IMR-90 (cell line): ENCODE measurements at regions not wholly inside any gene's neighbourhood (a gene's known extent, or its start where the extent isn't known, plus 50 kb on each side); places are given as distances from the start of the nearest gene placed in this dataset.

Experiments used
- ATAC-seq: fragments of 200-7000 bp; cut with Tn5 transposase; 2 replicates; pipeline ENCODE4 v1.9.1; 2020; ENCODE audit warnings: low read depth, mild to moderate bottlenecking, moderate library complexity
- BruUV-seq: library from RNA; stranded (reverse); fragments of 400-500 nt; replicated peaks from 2 replicates; lab custom pipeline; 2021; lab: Mats Ljungman, UMichigan
- CTCF ChIA-PET: fragments of 300-600 bp; formaldehyde crosslinking; extraction: SDS; loops from one replicate; lab custom pipeline; 2021; ENCODE audit warnings: antibody characterized with exemption; lab: Yijun Ruan, JAX
- POLR2A ChIA-PET: fragments of 300-600 bp; sonication (Branson Sonifier 250); formaldehyde crosslinking; loops from one replicate; lab custom pipeline; 2022; ENCODE audit warnings: antibody characterized with exemption; ENCODE audit not compliant: unreplicated experiment; lab: Charles Lee
- DNase-seq: peaks from one replicate; pipeline ENCODE4 v3.0.0; 2013
- H2AFZ ChIP-seq: replicated peaks from 2 replicates; pipeline ENCODE3; 2013; ENCODE audit warnings: low read length, mild to moderate bottlenecking; ENCODE audit not compliant: poor library complexity
- H2AK5ac ChIP-seq: 2 replicates; pipeline ENCODE4 v1.6.1; 2013; ENCODE audit warnings: low read depth, low read length, inconsistent platforms
- H2AK9ac ChIP-seq: replicated peaks from 2 replicates; pipeline ENCODE3; 2013; ENCODE audit warnings: mild to moderate bottlenecking, low read depth, low read length, moderate library complexity; ENCODE audit not compliant: poor library complexity
- H2BK120ac ChIP-seq: 2 replicates; pipeline ENCODE4 v1.6.1; 2013; ENCODE audit warnings: low read depth, low read length, inconsistent platforms
- H2BK15ac ChIP-seq: 3 replicates; pipeline ENCODE4 v1.6.1; 2013; ENCODE audit warnings: low read depth, low read length, inconsistent platforms
- H2BK20ac ChIP-seq: 2 replicates; pipeline ENCODE4 v1.6.1; 2013; ENCODE audit warnings: low read depth, mild to moderate bottlenecking, inconsistent platforms, low read length, moderate library complexity
- H2BK5ac ChIP-seq: 2 replicates; pipeline ENCODE4 v1.6.1; 2013; ENCODE audit warnings: mild to moderate bottlenecking, low read depth, low read length, inconsistent platforms; ENCODE audit not compliant: poor library complexity, severe bottlenecking
- H3K14ac ChIP-seq: replicated peaks from 2 replicates; pipeline ENCODE4 v1.6.1; 2013; ENCODE audit warnings: low read depth, low read length, inconsistent platforms
- H3K18ac ChIP-seq: 2 replicates; pipeline ENCODE4 v1.6.1; 2013; ENCODE audit warnings: low read depth, low read length, control low read depth
- H3K23ac ChIP-seq: 2 replicates; pipeline ENCODE4 v1.6.1; 2013; ENCODE audit warnings: low read depth, low read length, inconsistent platforms
- H3K27ac ChIP-seq: 2 replicates; pipeline ENCODE4 v1.5.1; 2013; ENCODE audit warnings: mild to moderate bottlenecking, control low read depth, low read length; ENCODE audit not compliant: insufficient read depth
- H3K27me3 ChIP-seq: 2 replicates; pipeline ENCODE4 v1.6.1; 2013; ENCODE audit warnings: low read length; ENCODE audit not compliant: control insufficient read depth, insufficient read depth
- H3K36me3 ChIP-seq: 2 replicates; pipeline ENCODE4 v1.6.1; 2013; ENCODE audit warnings: low read length, mixed read lengths; ENCODE audit not compliant: control insufficient read depth, insufficient read depth
- H3K4ac ChIP-seq: 2 replicates; pipeline ENCODE4 v1.6.1; 2013; ENCODE audit warnings: low read depth, low read length, inconsistent platforms
- H3K4me1 ChIP-seq: 2 replicates; pipeline ENCODE4 v1.6.1; 2013; ENCODE audit warnings: low read length, mixed read lengths; ENCODE audit not compliant: control insufficient read depth, insufficient read depth
- H3K4me2 ChIP-seq: 2 replicates; pipeline ENCODE4 v1.6.1; 2013; ENCODE audit warnings: low read depth, mild to moderate bottlenecking, control low read depth, low read length, moderate library complexity
- H3K4me3 ChIP-seq: 2 replicates; pipeline ENCODE4 v1.5.1; 2013; ENCODE audit warnings: low read depth, mild to moderate bottlenecking, control low read depth, low read length, moderate library complexity; ENCODE audit not compliant: insufficient read depth
- H3K56ac ChIP-seq: 2 replicates; pipeline ENCODE4 v1.6.1; 2013; ENCODE audit warnings: low read length, inconsistent platforms; ENCODE audit not compliant: insufficient read depth; ENCODE audit errors: extremely low read depth
- H3K79me1 ChIP-seq, 2 experiments: 2 replicates each; pipeline ENCODE4 v1.6.1; 2013; ENCODE audit warnings: low read length in 2 of 2, inconsistent platforms in 1 of 2, low read depth in 1 of 2
- H3K9ac ChIP-seq: 2 replicates; pipeline ENCODE4 v1.6.1; 2013; ENCODE audit warnings: low read depth, low read length, control low read depth
- H3K9me1 ChIP-seq: 2 replicates; pipeline ENCODE4 v1.6.1; 2013; ENCODE audit warnings: low read length, inconsistent platforms; ENCODE audit not compliant: insufficient read depth
- H3K9me3 ChIP-seq: 2 replicates; pipeline ENCODE4 v1.6.1; 2013; ENCODE audit warnings: low read length; ENCODE audit not compliant: control insufficient read depth, insufficient read depth
- H4K20me1 ChIP-seq: 2 replicates; pipeline ENCODE4 v1.6.1; 2013; ENCODE audit warnings: low read length, inconsistent platforms; ENCODE audit not compliant: insufficient read depth
- H4K5ac ChIP-seq: 2 replicates; pipeline ENCODE4 v1.6.1; 2013; ENCODE audit warnings: mild to moderate bottlenecking, low read depth, low read length, control low read depth
- H4K8ac ChIP-seq, 2 experiments: 2 replicates each; pipeline ENCODE4 v1.6.1; 2013; ENCODE audit warnings: low read depth in 2 of 2, low read length in 2 of 2, control low read depth in 1 of 2, inconsistent platforms in 1 of 2
- H4K91ac ChIP-seq: 2 replicates; pipeline ENCODE4 v1.6.1; 2013; ENCODE audit warnings: low read depth, low read length, inconsistent platforms; ENCODE audit not compliant: insufficient read depth
- CHD1 ChIP-seq: IDR thresholded peaks from 2 replicates; pipeline ENCODE4 v1.6.1; 2012; ENCODE audit warnings: low read depth, low read length, improper control_type of control experiment
- FOS ChIP-seq: fragments of 150-350 bp; IDR thresholded peaks from 2 replicates; pipeline ENCODE4 v1.6.1; 2016; ENCODE audit warnings: low read depth, low read length
- MAFK ChIP-seq: IDR thresholded peaks from 2 replicates; pipeline ENCODE4 v1.6.1; 2012; ENCODE audit warnings: low read depth, low read length, improper control_type of control experiment
- MAZ ChIP-seq: IDR thresholded peaks from 2 replicates; pipeline ENCODE4 v1.6.1; 2012; ENCODE audit warnings: low read depth, mild to moderate bottlenecking, low read length, improper control_type of control experiment, moderate library complexity, borderline replicate concordance
- NFE2L2 ChIP-seq: fragments of 150-350 bp; IDR thresholded peaks from 2 replicates; pipeline ENCODE4 v1.6.1; 2016; ENCODE audit warnings: low read depth, mild to moderate bottlenecking, low read length
- RAD21 ChIP-seq: IDR thresholded peaks from 2 replicates; pipeline ENCODE4 v1.6.1; 2012; ENCODE audit warnings: low read length, improper control_type of control experiment
- RCOR1 ChIP-seq: IDR thresholded peaks from 2 replicates; pipeline ENCODE4 v1.6.1; 2012; ENCODE audit warnings: mild to moderate bottlenecking, low read length, improper control_type of control experiment; ENCODE audit not compliant: insufficient replicate concordance
- RFX5 ChIP-seq: IDR thresholded peaks from 2 replicates; pipeline ENCODE4 v1.8.0; 2012; ENCODE audit warnings: low read depth, mild to moderate bottlenecking, low read length, moderate library complexity
- SMC3 ChIP-seq: fragments of 150-350 bp; IDR thresholded peaks from 2 replicates; pipeline ENCODE4 v1.6.1; 2016; ENCODE audit warnings: low read depth, mild to moderate bottlenecking, antibody characterized with exemption, low read length, moderate library complexity
- WGBS, 2 experiments: methylation state at CpG; one replicate each; pipeline versions ENCODE4 v1.1.5 to v1.1.7; 2013; ENCODE audit warnings: missing lambda C conversion rate in 2 of 2; ENCODE audit not compliant: insufficient read length in 1 of 2; ENCODE audit errors: extremely low coverage in 2 of 2; 5-methylcytosine and 5-hydroxymethylcytosine counted together
- dilution Hi-C: fragments of 300-500 bp; cut with HindIII; formaldehyde crosslinking; loops from one replicate; pipeline ENCODE4 v1.14.3; 2018; ENCODE audit warnings: low sequenced_read_pairs; ENCODE audit not compliant: unreplicated experiment
- in situ Hi-C: fragments of 300-500 bp; cut with MboI; formaldehyde crosslinking; loops from 3 replicates; pipeline ENCODE4 v1.14.3; 2019; ENCODE audit warnings: low sequenced_read_pairs, inconsistent platforms, mixed read lengths
- intact Hi-C: fragments of 100-400 bp; cut with micrococcal nuclease; formaldehyde crosslinking; loops from 2 replicates; pipeline ENCODE4 v1.10.0; 2022

GRCh38 chr2:120817136-120817955 is 81.7 kb downstream of the GLI2 start:
- Histone ChIP-seq H3K4me1 (peaks cover 36% of the 10 kb centered on the region), H3K9ac (no peak overlapping the region), H2AK9ac (peak overlapping the region; percentile 49), H3K4me2 (no peak overlapping the region), H2BK5ac (peak overlapping the region; percentile 87), H3K4ac (peak overlapping the region; percentile 94), H4K5ac (peak overlapping the region; percentile 40; the same call in 1 of the 2 replicates), H3K56ac (no peak overlapping the region; the same call in 1 of the 2 replicates), H2BK120ac (peak overlapping the region; percentile 92), H3K27me3 (no peaks in the 10 kb centered on the region), H2BK15ac (0 out of 3 replicates have a peak overlapping the region, but pooled peaks have one; percentile 87), H4K91ac (peak overlapping the region; percentile 97), H3K23ac (no peak overlapping the region; the same call in 1 of the 2 replicates), H3K18ac (peak overlapping the region; percentile 12; the same call in 1 of the 2 replicates), H4K8ac (peak overlapping the region; percentile 60 to 88; a peak in 2 of 4 replicates), H3K14ac (peak overlapping the region; percentile 91), H3K9me3 (no peaks in the 10 kb centered on the region), H3K9me1 (peaks cover 42% of the 10 kb centered on the region), H3K79me1 (peaks cover 38 to 92% of the 10 kb centered on the region in 2 experiments), H2AK5ac (peak overlapping the region; percentile 97), H3K27ac (peak overlapping the region; percentile 57; the same call in 1 of the 2 replicates), H4K20me1 (peaks cover 27% of the 10 kb centered on the region), H2AFZ (no peak overlapping the region), H2BK20ac (peak overlapping the region; percentile 93; the same call in 1 of the 2 replicates), H3K36me3 (peaks cover 15% of the 10 kb centered on the region), H3K4me3 (no peak overlapping the region)
- ChIA-PET POLR2A (no interaction called here), CTCF (interaction anchor here (0.7 kb wide), 1 partner anchor 75 kb away, joined by 3 read pairs; no protein-coding TSS in a partner anchor)
- no peak for ATAC-seq
- DNase-seq, result no peak
- no TSS peak for BruUV-seq
- in situ Hi-C loops (loop anchor here (10.0 to 25.0 kb wide), 2 partner anchors 83 to 480 kb away; partner anchors contain the start of genes GLI2 and INHBB), dilution Hi-C loops (no loop called here), intact Hi-C loops (no loop called here)
- WGBS, 2 experiments, result 97% methylated on average over 17 of the region's 25 CpGs; no CpG with 5 or more reads in 1 of the 2 experiments
- no peak for TF ChIP-seq FOS
- no peak for TF ChIP-seq RCOR1
- no peak for TF ChIP-seq RAD21
- TF ChIP-seq SMC3, result no peak
- no peak for TF ChIP-seq MAFK
- no peak for TF ChIP-seq NFE2L2
- TF ChIP-seq MAZ, result no peak
- TF ChIP-seq CHD1, result no peak
- no peak for TF ChIP-seq RFX5
